Posterior cingulate gyrus (tissue), 11 donors: ENCODE measurements at regions not wholly inside any gene's neighbourhood (a gene's known extent, or its start where the extent isn't known, plus 50 kb on each side); places are given as distances from the start of the nearest gene placed in this dataset.

Experiments used
- DNase-seq, 10 donors: peaks; one replicate each; pipeline versions ENCODE4 v3.0.0 to v3.0.0-alpha.2; 2020 to 2021; ENCODE audit warnings: mixed read lengths in 3 of 10
- intact Hi-C: fragments of 100-400 bp; cut with DNase I; formaldehyde crosslinking; loops from one replicate; pipeline ENCODE4 v1.15.1; 2023

GRCh38 chr5:159451197-159452052 is 121.1 kb upstream of the IL12B start:
- intact Hi-C loops: loop anchor here (10.0 kb wide), 1 partner anchor 203 kb away; no protein-coding TSS in a partner anchor
- DNase-seq: peak in 1 of 10 donors; percentile 24

- intact Hi-C loops: loop anchor here (10.0 kb wide), 1 partner anchor 202 kb away; no protein-coding TSS in a partner anchor
- DNase-seq: no peak
Measured at GRCh38 chr5:159452480-159453167, 122.3 kb upstream of the IL12B start.

- intact Hi-C loops: loop anchor here (10.0 kb wide), 1 partner anchor 202 kb away; no protein-coding TSS in a partner anchor
- DNase-seq: no peak
Measured at GRCh38 chr5:159453209-159453608, 122.9 kb upstream of the IL12B start.

GRCh38 chr5:159456261-159456660 is 126.0 kb upstream of the IL12B start:
- DNase-seq: no peak
- intact Hi-C loops: loop anchor here (10.0 kb wide), 1 partner anchor 199 kb away; no protein-coding TSS in a partner anchor

- intact Hi-C loops: loop anchor here (10.0 kb wide), 1 partner anchor 198 kb away; no protein-coding TSS in a partner anchor
Measured at GRCh38 chr5:159456722-159457465, 126.6 kb upstream of the IL12B start.

GRCh38 chr5:159458217-159458711 is 128.0 kb upstream of the IL12B start:
- DNase-seq: no peak
- intact Hi-C loops: loop anchor here (10.0 kb wide), 1 partner anchor 197 kb away; no protein-coding TSS in a partner anchor

More at GRCh38 chr5:159456722-159457465, 126.6 kb upstream of the IL12B start:
- DNase-seq: no peak

GRCh38 chr5:159459132-159459627 is 128.9 kb upstream of the IL12B start:
- DNase-seq: no peak
- intact Hi-C loops: loop anchor here (10.0 kb wide), 1 partner anchor 196 kb away; no protein-coding TSS in a partner anchor

- intact Hi-C loops: loop anchor here (10.0 kb wide), 1 partner anchor 195 kb away; no protein-coding TSS in a partner anchor
- no peak for DNase-seq
Measured at GRCh38 chr5:159459951-159460538, 129.8 kb upstream of the IL12B start.

- DNase-seq: no peak
- intact Hi-C loops: no loop called here
Measured at GRCh38 chr5:159463590-159464321, 133.5 kb upstream of the IL12B start.

GRCh38 chr5:159465604-159466003 is 135.3 kb upstream of the IL12B start:
- no peak for DNase-seq
- intact Hi-C loops: no loop called here

- intact Hi-C loops: no loop called here
- DNase-seq: no peak
Measured at GRCh38 chr5:159467666-159468065, 137.4 kb upstream of the IL12B start.

GRCh38 chr5:159469496-159470372 is 139.4 kb upstream of the IL12B start:
- intact Hi-C loops: no loop called here
- DNase-seq: no peak

- intact Hi-C loops: no loop called here
- no peak for DNase-seq
Measured at GRCh38 chr5:159471904-159472303, 141.6 kb upstream of the IL12B start.

- DNase-seq: no peak
- intact Hi-C loops: no loop called here
Measured at GRCh38 chr5:159475026-159475425, 144.7 kb upstream of the IL12B start.

GRCh38 chr5:159478950-159479349 is 148.7 kb upstream of the IL12B start:
- intact Hi-C loops: no loop called here
- no peak for DNase-seq

GRCh38 chr5:159480849-159481248 is 150.6 kb upstream of the IL12B start:
- intact Hi-C loops: no loop called here

GRCh38 chr5:159481751-159482150 is 151.5 kb upstream of the IL12B start:
- intact Hi-C loops: no loop called here
- no peak for DNase-seq

More at GRCh38 chr5:159480849-159481248, 150.6 kb upstream of the IL12B start:
- no peak for DNase-seq

- intact Hi-C loops: no loop called here
- DNase-seq: no peak
Measured at GRCh38 chr5:159486836-159487235, 156.5 kb upstream of the IL12B start.
